Hepatocyte (in vitro differentiated cells): ENCODE measurements at regions not wholly inside any gene's neighbourhood (a gene's known extent, or its start where the extent isn't known, plus 50 kb on each side); places are given as distances from the start of the nearest gene placed in this dataset.

Source experiments
- EZH2 ChIP-seq: fragments of 200-600 bp; sonication (generic); IDR thresholded peaks from 2 replicates; pipeline ENCODE4 v1.6.1; 2016; ENCODE audit warnings: antibody characterized with exemption, mild to moderate bottlenecking, borderline replicate concordance
- TF ChIP-seq, protein P1 (sequence below): fragments of 200-600 bp; sonication (generic); IDR thresholded peaks from 2 replicates; pipeline ENCODE4 v1.5.1; 2016; ENCODE audit warnings: antibody characterized with exemption, mild to moderate bottlenecking; ENCODE audit not compliant: poor library complexity

DNA sequence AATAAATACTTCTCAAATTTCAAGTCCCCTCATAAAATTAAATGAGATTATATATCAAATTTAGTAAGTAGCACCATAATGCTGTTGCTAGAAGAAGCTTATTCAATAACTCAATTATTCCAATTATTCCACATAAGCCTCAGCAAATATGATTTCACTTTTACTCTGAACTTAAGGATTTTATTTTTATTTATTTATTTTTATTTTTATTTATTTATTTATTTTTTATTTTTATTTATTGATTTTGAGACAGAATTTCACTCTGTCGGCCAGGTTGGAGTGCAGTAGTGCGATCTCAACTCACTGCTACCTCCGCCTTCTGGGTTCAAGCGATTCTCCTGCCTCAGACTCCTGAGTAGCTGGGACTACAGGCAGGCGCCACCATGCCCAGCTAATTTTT is 1308.3 kb upstream of the CDH9 start:
- TF ChIP-seq, protein P1, sequence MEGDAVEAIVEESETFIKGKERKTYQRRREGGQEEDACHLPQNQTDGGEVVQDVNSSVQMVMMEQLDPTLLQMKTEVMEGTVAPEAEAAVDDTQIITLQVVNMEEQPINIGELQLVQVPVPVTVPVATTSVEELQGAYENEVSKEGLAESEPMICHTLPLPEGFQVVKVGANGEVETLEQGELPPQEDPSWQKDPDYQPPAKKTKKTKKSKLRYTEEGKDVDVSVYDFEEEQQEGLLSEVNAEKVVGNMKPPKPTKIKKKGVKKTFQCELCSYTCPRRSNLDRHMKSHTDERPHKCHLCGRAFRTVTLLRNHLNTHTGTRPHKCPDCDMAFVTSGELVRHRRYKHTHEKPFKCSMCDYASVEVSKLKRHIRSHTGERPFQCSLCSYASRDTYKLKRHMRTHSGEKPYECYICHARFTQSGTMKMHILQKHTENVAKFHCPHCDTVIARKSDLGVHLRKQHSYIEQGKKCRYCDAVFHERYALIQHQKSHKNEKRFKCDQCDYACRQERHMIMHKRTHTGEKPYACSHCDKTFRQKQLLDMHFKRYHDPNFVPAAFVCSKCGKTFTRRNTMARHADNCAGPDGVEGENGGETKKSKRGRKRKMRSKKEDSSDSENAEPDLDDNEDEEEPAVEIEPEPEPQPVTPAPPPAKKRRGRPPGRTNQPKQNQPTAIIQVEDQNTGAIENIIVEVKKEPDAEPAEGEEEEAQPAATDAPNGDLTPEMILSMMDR: no peak
- no peak for TF ChIP-seq EZH2
